ENCODE measurements at regions not wholly inside any gene's neighbourhood (a gene's known extent, or its start where the extent isn't known, plus 50 kb on each side); places are given as distances from the start of the nearest gene placed in this dataset.
"Not testable (repeated sequence)": the region's sequence is repeated elsewhere in the genome, so short reads cannot be mapped to it uniquely, and the experiment has no call there.

GRCh38 chr4:20050768-20051167, 200.9 kb upstream of the SLIT2 start:
- DNase-seq = no peak

GRCh38 chr4:20049889-20050288, 201.8 kb upstream of the SLIT2 start:
- no peak for DNase-seq

- DNase-seq = no peak
These were observed 204.6 kb upstream of the SLIT2 start for GRCh38 chr4:20046931-20047677.

GRCh38 chr4:20046179-20046578, 205.5 kb upstream of the SLIT2 start:
- no peak for DNase-seq

- no peak for DNase-seq
These were observed 206.7 kb upstream of the SLIT2 start for GRCh38 chr4:20044966-20045365.

GRCh38 chr4:20044502-20044911, 207.2 kb upstream of the SLIT2 start:
- DNase-seq = no peak

GRCh38 chr4:20043991-20044390, 207.7 kb upstream of the SLIT2 start:
- peak; percentile 40 to 43 for DNase-seq

- DNase-seq = no peak
These were observed 208.9 kb upstream of the SLIT2 start for GRCh38 chr4:20042769-20043168.

- DNase-seq = no peak
These were observed 209.8 kb upstream of the SLIT2 start for GRCh38 chr4:20041839-20042407.

- DNase-seq = no peak
These were observed 214.0 kb upstream of the SLIT2 start for GRCh38 chr4:20037745-20038144.

GRCh38 chr4:20030108-20030507, 221.6 kb upstream of the SLIT2 start:
- DNase-seq = no peak

GRCh38 chr4:20028645-20029044, 223.1 kb upstream of the SLIT2 start:
- DNase-seq = no peak

- no peak for DNase-seq
These were observed 225.2 kb upstream of the SLIT2 start for GRCh38 chr4:20026456-20026855.

- no peak for DNase-seq
These were observed 229.2 kb upstream of the SLIT2 start for GRCh38 chr4:20022471-20022870.

GRCh38 chr4:20020056-20020455, 231.6 kb upstream of the SLIT2 start:
- no peak for DNase-seq

GRCh38 chr4:20019310-20020015, 232.2 kb upstream of the SLIT2 start:
- DNase-seq = no peak

- DNase-seq = no peak
These were observed 234.0 kb upstream of the SLIT2 start for GRCh38 chr4:20017777-20018115.

- no peak for DNase-seq
These were observed 234.5 kb upstream of the SLIT2 start for GRCh38 chr4:20017070-20017776.

GRCh38 chr4:20015636-20016224, 236.0 kb upstream of the SLIT2 start:
- DNase-seq = no peak

- not testable (repeated sequence) for DNase-seq
These were observed 247.7 kb upstream of the SLIT2 start for GRCh38 chr4:20003836-20004558.

GRCh38 chr4:19999775-20000414, 251.8 kb upstream of the SLIT2 start:
- DNase-seq = no peak

All from right lung (tissue), 2 donors.